GM12875 (cell line): ENCODE measurements at regions not wholly inside any gene's neighbourhood (a gene's known extent, or its start where the extent isn't known, plus 50 kb on each side); places are given as distances from the start of the nearest gene placed in this dataset.

Source experiments
- H3K4me3 ChIP-seq: one replicate; pipeline ENCODE4 v1.5.1; 2011; ENCODE audit warnings: low read depth, low read length, control low read depth
- TF ChIP-seq, protein P1 (sequence below): IDR thresholded peaks from 2 replicates; pipeline ENCODE4 v1.5.1; 2011; ENCODE audit warnings: low read depth, mild to moderate bottlenecking, control low read depth, inconsistent platforms, low read length, moderate library complexity, borderline replicate concordance; ENCODE audit not compliant: insufficient read depth

DNA sequence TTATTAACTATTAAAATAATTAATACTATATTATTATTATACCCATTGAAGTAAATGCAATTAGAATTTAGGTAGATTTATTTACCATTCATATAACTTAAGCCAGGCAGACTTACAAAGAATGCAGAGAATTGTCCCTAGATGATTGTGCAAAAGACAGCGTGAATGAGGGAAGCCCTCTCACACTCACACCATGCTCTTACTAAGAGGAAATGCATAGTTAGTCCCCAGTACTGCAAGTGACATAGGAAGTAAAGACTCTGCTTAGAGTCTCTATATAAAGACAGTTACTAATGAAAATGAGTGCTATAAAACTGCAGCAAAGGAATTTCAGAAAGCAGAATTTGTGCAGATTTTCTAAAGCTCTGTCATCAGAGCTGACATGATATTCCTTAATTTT lies 270.4 kb downstream of the ZBBX start:
- no peak overlapping the region for H3K4me3 ChIP-seq
- TF ChIP-seq, protein P1, sequence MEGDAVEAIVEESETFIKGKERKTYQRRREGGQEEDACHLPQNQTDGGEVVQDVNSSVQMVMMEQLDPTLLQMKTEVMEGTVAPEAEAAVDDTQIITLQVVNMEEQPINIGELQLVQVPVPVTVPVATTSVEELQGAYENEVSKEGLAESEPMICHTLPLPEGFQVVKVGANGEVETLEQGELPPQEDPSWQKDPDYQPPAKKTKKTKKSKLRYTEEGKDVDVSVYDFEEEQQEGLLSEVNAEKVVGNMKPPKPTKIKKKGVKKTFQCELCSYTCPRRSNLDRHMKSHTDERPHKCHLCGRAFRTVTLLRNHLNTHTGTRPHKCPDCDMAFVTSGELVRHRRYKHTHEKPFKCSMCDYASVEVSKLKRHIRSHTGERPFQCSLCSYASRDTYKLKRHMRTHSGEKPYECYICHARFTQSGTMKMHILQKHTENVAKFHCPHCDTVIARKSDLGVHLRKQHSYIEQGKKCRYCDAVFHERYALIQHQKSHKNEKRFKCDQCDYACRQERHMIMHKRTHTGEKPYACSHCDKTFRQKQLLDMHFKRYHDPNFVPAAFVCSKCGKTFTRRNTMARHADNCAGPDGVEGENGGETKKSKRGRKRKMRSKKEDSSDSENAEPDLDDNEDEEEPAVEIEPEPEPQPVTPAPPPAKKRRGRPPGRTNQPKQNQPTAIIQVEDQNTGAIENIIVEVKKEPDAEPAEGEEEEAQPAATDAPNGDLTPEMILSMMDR: no peak

GRCh38 chr3:167106456-167106855 lies 273.6 kb downstream of the ZBBX start:
- TF ChIP-seq, protein P1: no peak
- no peak overlapping the region for H3K4me3 ChIP-seq

DNA sequence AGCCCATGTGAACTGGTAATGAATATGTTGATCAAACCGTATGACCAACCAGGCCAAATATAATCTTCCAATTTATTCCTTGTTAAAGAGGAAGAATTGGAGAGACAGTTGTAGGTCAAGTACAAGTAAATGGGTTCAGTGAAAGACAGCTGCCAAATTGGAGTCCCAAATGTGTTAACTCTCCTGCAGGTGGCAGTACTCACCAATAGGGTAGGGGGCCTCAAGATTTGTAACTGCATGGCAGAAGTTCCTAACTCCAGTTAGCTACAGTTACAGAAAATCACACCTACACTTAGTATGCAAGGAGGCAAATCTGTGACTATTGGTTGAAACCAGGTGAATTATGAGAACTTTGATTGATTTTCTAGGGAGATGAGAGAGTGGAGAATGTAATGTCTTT lies 278.0 kb downstream of the ZBBX start:
- H3K4me3 ChIP-seq: no peak overlapping the region
- TF ChIP-seq, protein P1: peak; percentile 31; the same call in 1 of the 2 replicates

GRCh38 chr3:167100651-167101050 lies 279.4 kb downstream of the ZBBX start:
- no peak overlapping the region for H3K4me3 ChIP-seq
- TF ChIP-seq, protein P1: no peak

DNA sequence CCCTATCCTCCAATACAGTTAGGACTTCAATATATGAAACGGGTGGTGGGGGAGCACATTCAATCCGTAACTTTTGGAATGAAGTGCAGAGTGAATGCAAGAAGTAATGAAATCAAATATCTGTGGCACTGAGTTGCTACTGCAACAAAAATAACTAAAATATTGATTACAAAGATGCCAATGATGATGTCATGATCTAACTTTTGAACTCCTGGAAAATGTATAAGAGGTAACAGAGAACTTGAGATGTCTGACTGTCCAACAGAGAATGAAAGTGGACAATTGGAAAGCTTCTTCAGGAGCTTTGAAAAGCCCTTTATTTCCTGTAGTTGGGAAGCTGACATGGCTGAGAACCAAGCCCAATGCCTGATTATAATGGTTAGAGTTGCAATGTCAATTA lies 279.9 kb downstream of the ZBBX start:
- H3K4me3 ChIP-seq: no peak overlapping the region
- TF ChIP-seq, protein P1: no peak

DNA sequence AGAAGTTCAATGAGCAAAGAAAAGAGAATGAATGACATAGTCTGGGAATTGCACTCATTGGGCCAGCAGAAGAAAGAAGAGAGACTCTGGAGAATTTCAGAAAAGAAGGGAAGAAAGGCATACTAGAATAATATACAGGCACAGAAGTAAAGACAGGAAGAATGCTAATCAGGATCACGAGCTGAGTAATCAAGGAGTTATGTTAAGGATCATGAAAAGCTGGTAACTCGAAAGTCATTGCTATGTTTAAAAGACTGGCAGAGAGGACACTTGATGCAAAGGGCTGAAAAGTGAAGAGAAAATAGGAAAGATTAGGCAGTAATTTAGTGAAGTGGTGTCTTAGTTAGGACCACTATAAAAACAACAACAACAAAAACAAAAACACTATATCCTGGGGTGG lies 284.1 kb downstream of the ZBBX start:
- no peak overlapping the region for H3K4me3 ChIP-seq
- TF ChIP-seq, protein P1: no peak

DNA sequence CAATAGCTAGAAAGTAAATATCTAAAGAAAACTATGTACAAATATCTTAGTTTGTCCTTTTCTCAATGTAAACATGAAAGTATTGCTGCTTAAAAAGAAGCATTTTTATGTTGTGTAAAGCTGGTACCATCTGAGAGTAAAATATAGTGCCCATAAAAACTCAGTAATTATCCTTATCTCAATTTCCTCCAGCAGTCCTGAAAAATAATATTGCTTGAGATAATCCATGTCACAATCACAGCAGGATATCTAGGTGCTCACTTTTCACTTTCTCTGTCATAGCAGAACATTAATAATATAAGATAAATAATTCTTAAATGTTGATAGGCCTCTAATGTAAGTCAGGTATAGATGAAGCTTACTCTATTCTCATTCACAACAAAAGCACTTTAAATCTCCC lies 285.5 kb downstream of the ZBBX start:
- TF ChIP-seq, protein P1: no peak
- no peak overlapping the region for H3K4me3 ChIP-seq
